ENCODE measurements at regions not wholly inside any gene's neighbourhood (a gene's known extent, or its start where the extent isn't known, plus 50 kb on each side); places are given as distances from the start of the nearest gene placed in this dataset.

DNA sequence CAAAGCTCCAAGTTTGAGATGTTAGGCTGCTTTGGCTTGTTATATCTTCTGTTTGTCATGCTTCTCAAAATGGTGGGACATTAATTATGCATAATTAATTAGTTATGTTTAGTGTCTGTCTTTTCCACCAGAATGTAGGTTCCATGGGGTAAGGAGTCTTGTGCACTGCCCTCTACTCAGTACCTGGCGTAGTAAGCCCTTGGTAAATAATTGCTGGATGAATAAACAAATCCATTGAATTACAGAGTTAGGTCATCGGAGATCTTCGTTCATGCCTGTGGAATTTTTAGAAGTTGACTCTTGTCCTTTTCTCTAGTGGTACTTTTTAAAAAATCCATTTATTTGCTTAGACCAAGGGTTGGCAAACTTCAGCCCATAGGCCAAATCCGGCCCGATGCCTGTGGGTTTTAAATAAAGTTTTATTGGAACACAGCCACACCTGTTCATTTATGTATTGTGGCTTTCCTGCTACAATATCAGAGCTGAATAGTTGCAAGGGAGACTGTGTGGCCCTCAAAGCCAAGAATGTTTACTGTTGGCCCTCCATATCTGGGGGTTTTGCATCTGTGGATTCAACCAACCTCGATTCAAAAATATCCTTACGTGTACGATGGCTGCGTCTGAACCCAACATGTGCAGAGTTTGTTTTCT lies 524.8 kb upstream of the EEF2KMT start:
- H3K36me3 ChIP-seq (ENCODE audit: low read depth, low read length): no peaks in the 10 kb centered on the region
- no peak for DNase-seq
- TF ChIP-seq, protein P1, sequence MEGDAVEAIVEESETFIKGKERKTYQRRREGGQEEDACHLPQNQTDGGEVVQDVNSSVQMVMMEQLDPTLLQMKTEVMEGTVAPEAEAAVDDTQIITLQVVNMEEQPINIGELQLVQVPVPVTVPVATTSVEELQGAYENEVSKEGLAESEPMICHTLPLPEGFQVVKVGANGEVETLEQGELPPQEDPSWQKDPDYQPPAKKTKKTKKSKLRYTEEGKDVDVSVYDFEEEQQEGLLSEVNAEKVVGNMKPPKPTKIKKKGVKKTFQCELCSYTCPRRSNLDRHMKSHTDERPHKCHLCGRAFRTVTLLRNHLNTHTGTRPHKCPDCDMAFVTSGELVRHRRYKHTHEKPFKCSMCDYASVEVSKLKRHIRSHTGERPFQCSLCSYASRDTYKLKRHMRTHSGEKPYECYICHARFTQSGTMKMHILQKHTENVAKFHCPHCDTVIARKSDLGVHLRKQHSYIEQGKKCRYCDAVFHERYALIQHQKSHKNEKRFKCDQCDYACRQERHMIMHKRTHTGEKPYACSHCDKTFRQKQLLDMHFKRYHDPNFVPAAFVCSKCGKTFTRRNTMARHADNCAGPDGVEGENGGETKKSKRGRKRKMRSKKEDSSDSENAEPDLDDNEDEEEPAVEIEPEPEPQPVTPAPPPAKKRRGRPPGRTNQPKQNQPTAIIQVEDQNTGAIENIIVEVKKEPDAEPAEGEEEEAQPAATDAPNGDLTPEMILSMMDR (conservative IDR thresholded peaks at IDR 0.05; ENCODE audit: low read depth, low read length): no peak
- no peak for TF ChIP-seq EZH2 (IDR thresholded peaks at IDR 0.05; ENCODE audit: low read length, unreplicated experiment)
- no peak for TF ChIP-seq EZH2phosphoT487 (IDR thresholded peaks at IDR 0.05; ENCODE audit: borderline replicate concordance, low read length)
- no peaks in the 10 kb centered on the region for H3K4me1 ChIP-seq (ENCODE audit: insufficient read depth, low read length)
- H3K79me2 ChIP-seq (ENCODE audit: low read length): no peaks in the 10 kb centered on the region
- H4K20me1 ChIP-seq (ENCODE audit: low read length): no peaks in the 10 kb centered on the region
- no peaks in the 10 kb centered on the region for H3K27me3 ChIP-seq (ENCODE audit: low read length)
- H3K4me2 ChIP-seq (ENCODE audit: low read length): no peak overlapping the region
- H3F3A ChIP-seq (ENCODE audit: low read length, unreplicated experiment): no peaks in the 10 kb centered on the region
- ATAC-seq: no peak
- no peaks in the 10 kb centered on the region for H3K9me3 ChIP-seq (ENCODE audit: low read length)
- CTCF ChIA-PET: no interaction called here
- H3K9me2 ChIP-seq (replicated peaks; ENCODE audit: low read length): no peaks in the 10 kb centered on the region
- intact Hi-C loops (cut with micrococcal nuclease): no loop called here
- no TSS peak for BruUV-seq (replicated peaks)
- H3K27ac ChIP-seq (ENCODE audit: low read length): no peak overlapping the region
- no peak overlapping the region for H3K4me3 ChIP-seq (ENCODE audit: low read length)
- POLR2A ChIA-PET (ENCODE audit: unreplicated experiment): no interaction called here
- H3K9ac ChIP-seq (ENCODE audit: low read length): no peak overlapping the region
- H2AFZ ChIP-seq (ENCODE audit: low read length): no peak overlapping the region

DNA sequence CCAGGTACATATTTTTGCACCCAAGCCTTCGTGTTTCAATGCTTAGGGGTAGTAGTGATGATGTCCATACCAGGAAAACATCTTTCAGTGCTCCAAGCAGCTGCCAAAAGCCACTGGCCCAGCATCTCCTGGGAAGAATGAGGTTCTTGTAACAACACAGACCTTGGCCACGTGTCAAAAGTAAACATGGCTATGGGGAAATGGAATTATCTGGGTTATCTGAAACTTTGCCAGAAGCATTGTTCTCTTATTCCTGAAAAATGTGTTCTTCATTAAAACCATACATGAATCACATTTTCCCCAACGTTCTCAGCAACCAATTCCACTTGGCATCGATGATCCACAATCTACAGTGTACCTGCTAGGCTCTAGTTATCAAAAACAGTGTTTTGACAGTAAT lies 524.2 kb upstream of the EEF2KMT start:
- POLR2A ChIA-PET (ENCODE audit: unreplicated experiment): no interaction called here

DNA sequence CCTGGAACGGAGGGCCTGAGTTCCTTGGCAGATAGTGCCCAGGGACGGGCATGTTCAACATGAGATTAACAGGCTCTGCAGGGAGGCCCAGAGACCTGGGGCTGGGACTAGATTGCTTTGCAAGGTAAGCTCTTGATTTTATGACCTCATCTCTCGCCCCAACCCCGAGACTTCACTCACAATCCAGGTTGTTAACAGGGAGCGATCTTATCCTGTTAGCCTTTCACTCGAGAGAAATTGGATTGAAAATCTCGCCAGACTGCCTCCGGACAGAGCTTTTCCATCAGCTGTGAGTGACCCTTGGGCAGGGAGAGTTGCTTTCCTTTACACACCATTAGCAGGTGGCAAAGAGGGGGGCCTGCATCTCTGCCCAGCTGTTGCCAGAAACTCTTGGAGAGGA lies 521.7 kb upstream of the EEF2KMT start:
- H3K27ac ChIP-seq (ENCODE audit: low read length): no peak overlapping the region
- no peaks in the 10 kb centered on the region for H3K9me3 ChIP-seq (ENCODE audit: low read length)
- H4K20me1 ChIP-seq (ENCODE audit: low read length): no peaks in the 10 kb centered on the region
- BruUV-seq (replicated peaks): no TSS peak
- no peak overlapping the region for H3K9ac ChIP-seq (ENCODE audit: low read length)
- CTCF ChIA-PET: no interaction called here
- no peaks in the 10 kb centered on the region for H3F3A ChIP-seq (ENCODE audit: low read length, unreplicated experiment)
- ATAC-seq (no peak), DNase-seq (no peak)
- H3K27me3 ChIP-seq (ENCODE audit: low read length): no peaks in the 10 kb centered on the region
- intact Hi-C loops (cut with micrococcal nuclease): no loop called here
- H2AFZ ChIP-seq (ENCODE audit: low read length): no peak overlapping the region
- no peaks in the 10 kb centered on the region for H3K4me1 ChIP-seq (ENCODE audit: insufficient read depth, low read length)
- TF ChIP-seq EZH2phosphoT487 (IDR thresholded peaks at IDR 0.05; ENCODE audit: borderline replicate concordance, low read length): no peak
- TF ChIP-seq, protein P1 (conservative IDR thresholded peaks at IDR 0.05; ENCODE audit: low read depth, low read length): no peak
- no peak for TF ChIP-seq EZH2 (IDR thresholded peaks at IDR 0.05; ENCODE audit: low read length, unreplicated experiment)
- no peaks in the 10 kb centered on the region for H3K36me3 ChIP-seq (ENCODE audit: low read depth, low read length)
- H3K4me3 ChIP-seq (ENCODE audit: low read length): no peak overlapping the region
- no peaks in the 10 kb centered on the region for H3K9me2 ChIP-seq (replicated peaks; ENCODE audit: low read length)
- no peaks in the 10 kb centered on the region for H3K79me2 ChIP-seq (ENCODE audit: low read length)
- H3K4me2 ChIP-seq (ENCODE audit: low read length): no peak overlapping the region
- POLR2A ChIA-PET (ENCODE audit: unreplicated experiment): no interaction called here

More for the DNA sequence above, 524.2 kb upstream of the EEF2KMT start:
- ATAC-seq (no peak), DNase-seq (no peak)
- no peak overlapping the region for H3K27ac ChIP-seq (ENCODE audit: low read length)
- no TSS peak for BruUV-seq (replicated peaks)
- no peaks in the 10 kb centered on the region for H4K20me1 ChIP-seq (ENCODE audit: low read length)
- intact Hi-C loops (cut with micrococcal nuclease): no loop called here
- no peak overlapping the region for H3K4me2 ChIP-seq (ENCODE audit: low read length)
- H3K4me1 ChIP-seq (ENCODE audit: insufficient read depth, low read length): no peaks in the 10 kb centered on the region
- no peak overlapping the region for H3K4me3 ChIP-seq (ENCODE audit: low read length)
- H3K79me2 ChIP-seq (ENCODE audit: low read length): no peaks in the 10 kb centered on the region
- H3K9me3 ChIP-seq (ENCODE audit: low read length): no peaks in the 10 kb centered on the region
- H3K36me3 ChIP-seq (ENCODE audit: low read depth, low read length): no peaks in the 10 kb centered on the region
- TF ChIP-seq EZH2 (IDR thresholded peaks at IDR 0.05; ENCODE audit: low read length, unreplicated experiment): no peak
- no peak for TF ChIP-seq EZH2phosphoT487 (IDR thresholded peaks at IDR 0.05; ENCODE audit: borderline replicate concordance, low read length)
- TF ChIP-seq, protein P1 (conservative IDR thresholded peaks at IDR 0.05; ENCODE audit: low read depth, low read length): no peak
- H3K9me2 ChIP-seq (replicated peaks; ENCODE audit: low read length): no peaks in the 10 kb centered on the region
- H3F3A ChIP-seq (ENCODE audit: low read length, unreplicated experiment): no peaks in the 10 kb centered on the region
- H3K27me3 ChIP-seq (ENCODE audit: low read length): no peaks in the 10 kb centered on the region
- H3K9ac ChIP-seq (ENCODE audit: low read length): no peak overlapping the region
- CTCF ChIA-PET: no interaction called here
- H2AFZ ChIP-seq (ENCODE audit: low read length): no peak overlapping the region
